Erythroblast (primary cell): ENCODE measurements at regions not wholly inside any gene's neighbourhood (a gene's known extent, or its start where the extent isn't known, plus 50 kb on each side); places are given as distances from the start of the nearest gene placed in this dataset.
"Not testable (repeated sequence)": the region's sequence is repeated elsewhere in the genome, so short reads cannot be mapped to it uniquely, and the experiment has no call there.

Source experiments
- DNase-seq, 2 experiments: peaks; one replicate each; lab custom pipeline; 2025; lab: John Stamatoyannopoulos, UW
- GATA1 ChIP-seq: IDR thresholded peaks from 2 replicates; pipeline ENCODE4 v1.6.1; 2011; ENCODE audit warnings: low read depth, mild to moderate bottlenecking, control low read depth, low read length, moderate library complexity
- POLR2A ChIP-seq: IDR thresholded peaks from 2 replicates; pipeline ENCODE4 v1.6.1; 2011; ENCODE audit warnings: mild to moderate bottlenecking, low read length

GRCh38 chr10:131553581-131553980 lies 242.1 kb upstream of the TCERG1L start:
- DNase-seq, result no peak
- TF ChIP-seq POLR2A (no peak), GATA1 (no peak)

GRCh38 chr10:131554821-131555220 lies 243.3 kb upstream of the TCERG1L start:
- TF ChIP-seq GATA1 (no peak), POLR2A (no peak)
- no peak for DNase-seq

- DNase-seq, result no peak
- TF ChIP-seq GATA1, result no peak
- TF ChIP-seq POLR2A, result no peak
Measured at GRCh38 chr10:131555406-131555805, 243.9 kb upstream of the TCERG1L start.

- TF ChIP-seq GATA1, result no peak
- TF ChIP-seq POLR2A, result no peak
- no peak for DNase-seq
Measured at GRCh38 chr10:131556061-131556896, 244.8 kb upstream of the TCERG1L start.

- TF ChIP-seq GATA1, result no peak
- no peak for TF ChIP-seq POLR2A
- DNase-seq, result no peak
Measured at GRCh38 chr10:131556897-131557495, 245.5 kb upstream of the TCERG1L start.

- DNase-seq, result not testable (repeated sequence)
Measured at GRCh38 chr10:131557956-131558355, 246.4 kb upstream of the TCERG1L start.

GRCh38 chr10:131559450-131559911 lies 248.0 kb upstream of the TCERG1L start:
- DNase-seq, result no peak
- TF ChIP-seq POLR2A, result no peak
- no peak for TF ChIP-seq GATA1

- no peak for TF ChIP-seq POLR2A
- TF ChIP-seq GATA1, result no peak
- no peak for DNase-seq
Measured at GRCh38 chr10:131560166-131560565, 248.6 kb upstream of the TCERG1L start.

- no peak for DNase-seq
- TF ChIP-seq POLR2A (no peak), GATA1 (no peak)
Measured at GRCh38 chr10:131560706-131561355, 249.3 kb upstream of the TCERG1L start.

GRCh38 chr10:131561897-131562296 lies 250.4 kb upstream of the TCERG1L start:
- TF ChIP-seq GATA1 (no peak), POLR2A (no peak)
- no peak for DNase-seq

- no peak for TF ChIP-seq GATA1
- no peak for TF ChIP-seq POLR2A
- DNase-seq, result no peak
Measured at GRCh38 chr10:131563411-131563810, 251.9 kb upstream of the TCERG1L start.

- DNase-seq, result no peak
- TF ChIP-seq GATA1, result no peak
- no peak for TF ChIP-seq POLR2A
Measured at GRCh38 chr10:131567279-131568162, 256.0 kb upstream of the TCERG1L start.

- DNase-seq, result no peak
- TF ChIP-seq POLR2A, result no peak
- TF ChIP-seq GATA1, result no peak
Measured at GRCh38 chr10:131568866-131569265, 257.3 kb upstream of the TCERG1L start.
